22Rv1 (cell line): ENCODE measurements at regions not wholly inside any gene's neighbourhood (a gene's known extent, or its start where the extent isn't known, plus 50 kb on each side); places are given as distances from the start of the nearest gene placed in this dataset.

Source experiments
- CTCF ChIP-seq: fragments of 450-650 bp; IDR thresholded peaks from 2 replicates; pipeline ENCODE4 v1.5.1; 2017; ENCODE audit warnings: mild to moderate bottlenecking
- ZFX ChIP-seq: fragments of 450-650 bp; IDR thresholded peaks from 2 replicates; pipeline ENCODE4 v1.6.1; 2017; ENCODE audit warnings: antibody characterized with exemption, borderline replicate concordance

- TF ChIP-seq CTCF (no peak), ZFX (no peak)
Measured at GRCh38 chr13:53901593-53901992, 873.0 kb downstream of the OLFM4 start.
